Smooth muscle cell (in vitro differentiated cells): ENCODE measurements at regions not wholly inside any gene's neighbourhood (a gene's known extent, or its start where the extent isn't known, plus 50 kb on each side); places are given as distances from the start of the nearest gene placed in this dataset.

Source experiments
- DNase-seq: peaks from one replicate; lab custom pipeline; 2025; ENCODE audit not compliant: unreplicated experiment; lab: John Stamatoyannopoulos, UW
- H2AFZ ChIP-seq: fragments of 200-600 bp; sonication (generic); 2 replicates; pipeline ENCODE4 v1.6.0; 2016; ENCODE audit warnings: antibody characterized with exemption, low read depth, mild to moderate bottlenecking
- H3F3A ChIP-seq: fragments of 200-600 bp; sonication (generic); 2 replicates; pipeline ENCODE4 v1.6.0; 2017; ENCODE audit warnings: antibody characterized with exemption, low read depth
- H3K27ac ChIP-seq: fragments of 200-600 bp; sonication (generic); 2 replicates; pipeline ENCODE4 v1.5.1; 2016; ENCODE audit warnings: low read depth, mild to moderate bottlenecking
- H3K27me3 ChIP-seq: fragments of 200-600 bp; sonication (generic); 2 replicates; pipeline ENCODE4 v1.6.1; 2016; ENCODE audit warnings: low read depth, mild to moderate bottlenecking
- H3K36me3 ChIP-seq: fragments of 200-600 bp; sonication (generic); 2 replicates; pipeline ENCODE4 v1.5.1; 2016; ENCODE audit warnings: low read depth
- H3K4me1 ChIP-seq: fragments of 200-600 bp; sonication (generic); 2 replicates; pipeline ENCODE4 v1.5.1; 2016; ENCODE audit warnings: low read depth
- H3K4me2 ChIP-seq: fragments of 200-600 bp; sonication (generic); 2 replicates; pipeline ENCODE4 v1.6.0; 2016; ENCODE audit warnings: mild to moderate bottlenecking
- H3K4me3 ChIP-seq: fragments of 200-600 bp; sonication (generic); 2 replicates; pipeline ENCODE4 v1.5.1; 2016; ENCODE audit warnings: mild to moderate bottlenecking
- H3K79me2 ChIP-seq: fragments of 200-600 bp; sonication (generic); 2 replicates; pipeline ENCODE4 v1.6.0; 2016; ENCODE audit warnings: low read depth, mild to moderate bottlenecking
- H3K9ac ChIP-seq: fragments of 200-600 bp; sonication (generic); 2 replicates; pipeline ENCODE4 v1.6.0; 2016; ENCODE audit warnings: low read depth
- H3K9me3 ChIP-seq: fragments of 200-600 bp; sonication (generic); replicated peaks from 2 replicates; pipeline ENCODE4 v1.5.1; 2016; ENCODE audit warnings: low read depth
- H4K20me1 ChIP-seq: fragments of 200-600 bp; sonication (generic); 2 replicates; pipeline ENCODE4 v1.6.0; 2016; ENCODE audit warnings: low read depth
- CTCF ChIP-seq: fragments of 200-600 bp; sonication (generic); IDR thresholded peaks from 2 replicates; pipeline ENCODE4 v1.5.1; 2017; ENCODE audit warnings: borderline replicate concordance, mild to moderate bottlenecking, antibody characterized with exemption; ENCODE audit not compliant: insufficient read depth, poor library complexity, severe bottlenecking
- WGBS: methylation state at CpG from one replicate; pipeline ENCODE4 v1.1.7; 2016; ENCODE audit warnings: low lambda C conversion rate; 5-methylcytosine and 5-hydroxymethylcytosine counted together

DNA sequence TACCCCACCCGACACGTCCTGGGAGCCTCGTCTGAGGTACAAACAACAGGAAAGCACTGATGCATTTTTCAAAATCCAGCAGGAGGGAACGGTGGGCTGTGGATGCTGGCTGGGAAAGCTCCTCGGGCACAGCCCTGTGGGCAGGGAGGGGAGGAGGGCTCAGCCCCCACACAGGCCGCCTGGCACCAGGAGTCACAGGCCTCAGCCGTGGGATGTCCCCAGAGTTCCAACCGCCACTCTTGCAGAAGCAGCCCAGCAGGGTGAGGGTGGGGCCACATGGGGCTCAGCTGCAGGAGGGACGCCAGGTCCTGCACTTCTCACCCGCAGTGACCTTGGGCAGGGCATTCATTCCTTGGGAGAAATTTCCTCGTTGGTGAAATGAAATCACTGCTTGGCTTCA lies 274.6 kb downstream of the BRD1 start:
- no peak for TF ChIP-seq CTCF
- Histone ChIP-seq H3K79me2 (no peaks in the 10 kb centered on the region), H3K36me3 (no peaks in the 10 kb centered on the region), H3K27me3 (no peaks in the 10 kb centered on the region), H3K4me1 (no peaks in the 10 kb centered on the region), H3F3A (no peaks in the 10 kb centered on the region), H3K9me3 (no peaks in the 10 kb centered on the region), H2AFZ (no peak overlapping the region), H3K4me3 (no peak overlapping the region), H3K27ac (no peak overlapping the region), H3K4me2 (no peak overlapping the region), H3K9ac (no peak overlapping the region), H4K20me1 (no peaks in the 10 kb centered on the region)
- DNase-seq = no peak
- WGBS = 87% methylated on average over 11 of the region's 11 CpGs

DNA sequence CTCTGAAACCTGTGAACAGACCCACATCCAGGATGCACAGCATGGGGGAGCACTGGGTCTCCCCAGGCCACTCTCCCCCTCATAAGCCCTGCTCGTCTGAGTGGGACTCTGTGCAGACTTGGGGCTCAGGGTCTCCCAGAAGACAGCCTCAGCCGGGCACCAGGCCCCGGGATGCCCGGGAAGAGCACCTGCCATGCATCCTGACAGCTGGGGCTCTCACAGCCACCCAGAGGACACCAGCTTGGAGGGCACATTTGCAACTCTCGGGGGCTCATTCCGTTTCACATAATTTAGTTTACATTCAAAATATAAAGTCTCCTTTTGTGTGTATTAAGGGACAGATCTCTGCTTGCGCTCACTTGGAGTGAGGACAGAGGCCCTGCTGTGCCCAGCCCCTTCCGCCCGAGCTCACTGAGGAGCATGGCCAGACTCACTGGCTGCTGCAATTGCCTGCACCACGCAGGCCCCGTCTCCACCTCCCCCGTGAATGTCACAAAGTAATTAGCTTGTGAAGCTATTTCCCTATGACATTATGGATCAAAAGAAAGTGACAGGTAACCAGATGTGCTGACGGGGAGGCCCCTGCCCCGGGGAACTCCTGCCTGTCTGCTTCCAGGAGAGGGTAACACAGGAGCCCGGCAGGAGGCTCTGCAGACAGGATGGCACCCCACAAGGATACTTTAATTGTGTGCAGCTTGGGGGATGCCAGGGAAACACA lies 275.6 kb downstream of the BRD1 start:
- Histone ChIP-seq H3K4me2 (no peak overlapping the region), H3K9me3 (no peaks in the 10 kb centered on the region), H3K4me3 (no peak overlapping the region), H3K79me2 (no peaks in the 10 kb centered on the region), H3K27me3 (no peaks in the 10 kb centered on the region), H3K4me1 (no peaks in the 10 kb centered on the region), H3K9ac (no peak overlapping the region), H3K36me3 (no peaks in the 10 kb centered on the region), H2AFZ (no peak overlapping the region), H3F3A (no peaks in the 10 kb centered on the region), H3K27ac (no peak overlapping the region), H4K20me1 (no peaks in the 10 kb centered on the region)
- no peak for TF ChIP-seq CTCF
- no peak for DNase-seq
- WGBS = 80% methylated on average over 15 of the region's 15 CpGs

GRCh38 chr22:49551446-49551845 lies 276.2 kb downstream of the BRD1 start:
- Histone ChIP-seq H2AFZ (no peak overlapping the region), H3K9ac (no peak overlapping the region), H4K20me1 (no peaks in the 10 kb centered on the region), H3F3A (no peaks in the 10 kb centered on the region), H3K79me2 (no peaks in the 10 kb centered on the region), H3K4me3 (no peak overlapping the region), H3K27me3 (no peaks in the 10 kb centered on the region), H3K4me2 (no peak overlapping the region), H3K4me1 (no peaks in the 10 kb centered on the region), H3K9me3 (no peaks in the 10 kb centered on the region), H3K36me3 (no peaks in the 10 kb centered on the region), H3K27ac (no peak overlapping the region)
- TF ChIP-seq CTCF = no peak
- WGBS = 94% methylated on average over 10 of the region's 10 CpGs
- no peak for DNase-seq

DNA sequence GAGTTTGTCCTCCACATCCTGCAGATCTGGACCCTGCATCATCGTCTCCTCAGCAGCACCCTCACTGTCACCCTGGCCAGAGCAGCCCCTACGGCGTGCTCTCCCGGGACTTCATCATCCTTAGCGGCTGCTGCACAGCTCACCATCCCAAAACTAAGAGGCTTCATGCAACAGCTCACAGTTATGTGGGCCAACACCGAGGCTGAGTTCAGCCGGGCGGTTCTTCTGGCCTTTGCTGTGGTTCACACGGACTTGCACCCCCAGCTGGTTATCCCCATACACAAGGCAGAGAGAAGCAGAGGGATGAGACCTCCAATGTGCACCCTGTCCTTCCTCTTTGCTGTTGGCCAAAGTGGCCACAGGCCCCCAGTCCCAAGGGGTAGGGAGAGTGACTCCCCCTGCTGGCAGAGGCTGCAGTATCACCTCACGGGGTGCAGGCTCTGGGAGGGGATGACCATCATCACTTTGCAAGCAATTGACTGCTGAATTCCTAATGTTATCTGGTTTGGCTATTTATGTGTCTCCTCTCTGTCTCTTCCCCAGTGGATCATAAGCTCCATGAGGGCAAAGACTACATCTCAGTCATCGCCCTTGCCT lies 276.8 kb downstream of the BRD1 start:
- no peak overlapping the region for H3K27ac ChIP-seq
- H4K20me1 ChIP-seq = no peaks in the 10 kb centered on the region
- H3F3A ChIP-seq = no peaks in the 10 kb centered on the region
- no peaks in the 10 kb centered on the region for H3K9me3 ChIP-seq
- no peak overlapping the region for H3K9ac ChIP-seq
- no peak for TF ChIP-seq CTCF
- no peaks in the 10 kb centered on the region for H3K4me1 ChIP-seq
- no peak overlapping the region for H3K4me2 ChIP-seq
- H3K79me2 ChIP-seq = no peaks in the 10 kb centered on the region
- 95% methylated on average over 11 of the region's 11 CpGs for WGBS
- no peaks in the 10 kb centered on the region for H3K27me3 ChIP-seq
- no peak overlapping the region for H2AFZ ChIP-seq
- H3K4me3 ChIP-seq = no peak overlapping the region
- no peaks in the 10 kb centered on the region for H3K36me3 ChIP-seq
- DNase-seq = no peak
